ENCODE measurements at regions not wholly inside any gene's neighbourhood (a gene's known extent, or its start where the extent isn't known, plus 50 kb on each side); places are given as distances from the start of the nearest gene placed in this dataset.

DNA sequence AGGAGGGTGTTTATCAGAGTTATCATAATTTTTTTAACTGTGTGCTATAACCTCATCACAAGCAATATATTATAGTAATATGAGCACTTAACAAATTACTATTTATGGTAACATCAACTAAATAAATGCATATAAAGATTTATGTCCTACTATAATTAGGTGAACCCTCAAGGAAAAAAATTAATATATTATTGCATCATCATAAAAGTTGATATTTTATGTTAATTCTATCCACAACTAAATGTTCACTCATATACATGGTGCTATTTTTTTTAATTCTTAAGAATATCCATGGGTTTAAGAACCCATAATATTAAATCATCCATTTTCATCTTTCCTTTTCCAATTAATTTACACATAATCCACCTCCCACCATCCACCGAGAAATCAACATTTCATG lies 506.0 kb upstream of the USP15 start:
- no peak for DNase-seq
- Mint-ChIP-seq H3K27me3 (no peaks in the 10 kb centered on the region), H3K27ac (no peak overlapping the region), H3K9me3 (no peaks in the 10 kb centered on the region), H3K4me3 (no peak overlapping the region), H3K4me1 (no peaks in the 10 kb centered on the region), H3K36me3 (no peaks in the 10 kb centered on the region)
- CTCF ChIA-PET: no interaction called here

DNA sequence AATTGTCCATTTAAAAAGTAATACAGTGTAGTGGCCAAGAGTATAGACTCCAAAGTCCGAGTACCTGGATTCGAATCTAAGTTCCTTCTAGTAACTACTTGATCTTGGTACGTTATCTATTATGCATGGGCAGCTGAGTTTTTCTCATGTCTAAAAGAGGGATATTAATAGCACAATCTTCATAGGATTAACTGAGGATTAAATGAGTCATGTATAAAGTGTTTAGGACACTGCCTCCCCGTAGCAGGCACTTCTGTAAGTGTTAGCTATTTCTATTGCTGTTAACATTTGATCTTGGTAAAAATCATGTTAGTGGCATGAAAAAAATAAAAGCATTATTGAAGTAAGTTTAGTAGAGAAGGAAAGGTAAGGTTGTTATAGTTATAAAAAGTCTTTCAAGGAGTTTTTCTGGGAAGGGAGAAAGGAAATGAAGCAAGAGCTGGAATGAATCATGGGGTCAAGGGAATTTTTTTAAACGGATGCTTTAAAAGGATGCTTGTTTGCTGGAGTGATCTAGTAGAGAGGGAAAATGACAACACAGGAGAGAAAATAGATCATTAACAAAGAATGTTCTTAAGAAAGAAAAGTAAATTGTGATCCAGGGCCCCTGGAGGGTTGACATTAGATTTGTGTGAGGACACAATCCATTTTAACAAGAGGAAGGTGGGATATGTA lies 502.2 kb upstream of the USP15 start:
- no peaks in the 10 kb centered on the region for H3K27me3 Mint-ChIP-seq
- DNase-seq: no peak
- H3K4me3 Mint-ChIP-seq: no peak overlapping the region
- no peak overlapping the region for H3K27ac Mint-ChIP-seq
- H3K4me1 Mint-ChIP-seq: no peaks in the 10 kb centered on the region
- no peaks in the 10 kb centered on the region for H3K36me3 Mint-ChIP-seq
- CTCF ChIA-PET: no interaction called here
- no peaks in the 10 kb centered on the region for H3K9me3 Mint-ChIP-seq

DNA sequence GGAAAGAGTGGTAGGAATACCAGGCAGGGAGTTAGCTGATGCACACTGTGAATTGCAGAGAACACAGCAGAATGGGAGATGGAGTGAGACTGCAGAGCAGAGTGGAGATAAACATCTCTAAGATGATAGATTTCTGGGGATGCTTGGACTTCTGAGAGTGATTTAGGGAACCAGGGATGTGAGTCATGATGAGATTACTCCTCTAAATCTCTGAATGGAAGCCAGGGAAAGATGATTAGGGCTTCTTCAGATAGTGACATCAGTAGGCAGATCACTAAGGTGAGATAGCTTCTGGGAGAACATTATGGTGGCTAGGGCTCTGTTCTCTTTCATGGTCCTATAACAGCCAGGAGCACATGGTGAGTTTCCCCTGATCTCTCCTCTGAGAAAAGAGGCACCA lies 501.5 kb upstream of the USP15 start:
- no peak overlapping the region for H3K4me3 Mint-ChIP-seq
- CTCF ChIA-PET: no interaction called here

DNA sequence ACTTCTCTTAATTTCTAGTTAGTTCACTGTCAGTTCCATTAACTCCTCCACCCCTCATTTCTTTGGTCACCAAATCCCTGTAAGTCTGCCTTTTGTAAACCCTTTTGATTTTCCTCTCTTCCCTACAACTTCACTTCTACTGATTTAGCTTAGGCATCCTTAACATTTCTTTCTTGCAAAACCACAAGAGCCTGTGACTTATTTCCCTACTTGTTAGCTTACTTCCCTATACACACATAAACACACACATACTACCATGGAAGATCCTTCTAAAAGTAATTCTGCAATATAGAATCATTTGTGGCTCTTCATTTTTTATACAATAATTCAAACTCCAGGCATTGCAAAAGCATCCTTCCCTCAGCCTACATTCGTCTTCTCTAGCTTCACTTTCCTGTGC lies 494.3 kb upstream of the USP15 start:
- CTCF ChIA-PET: no interaction called here

More for the DNA sequence above, 501.5 kb upstream of the USP15 start:
- Mint-ChIP-seq H3K27ac (no peak overlapping the region), H3K36me3 (no peaks in the 10 kb centered on the region), H3K9me3 (no peaks in the 10 kb centered on the region), H3K4me1 (no peaks in the 10 kb centered on the region), H3K27me3 (no peaks in the 10 kb centered on the region)
- DNase-seq: no peak

DNA sequence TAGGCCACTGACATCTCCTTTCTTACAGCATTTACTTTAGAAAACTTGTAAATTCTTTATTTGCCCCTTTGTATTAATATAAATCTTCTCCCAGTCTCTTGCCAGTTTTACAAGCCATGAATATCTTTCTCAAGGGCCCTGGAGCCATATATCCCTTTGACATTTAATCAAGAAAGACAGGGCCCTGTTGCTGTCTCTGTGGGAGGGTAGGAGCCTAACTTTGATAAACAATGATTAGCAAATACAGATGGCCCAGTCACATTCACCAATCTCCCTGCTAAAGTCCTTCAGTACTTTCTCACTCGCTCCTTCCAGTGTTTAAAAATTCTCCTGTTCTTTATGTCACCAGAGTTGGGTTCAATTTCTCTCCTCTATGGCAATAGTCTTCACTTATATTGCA lies 479.8 kb upstream of the USP15 start:
- Mint-ChIP-seq H3K9me3 (no peaks in the 10 kb centered on the region), H3K4me1 (no peaks in the 10 kb centered on the region), H3K27me3 (no peaks in the 10 kb centered on the region), H3K27ac (no peak overlapping the region), H3K36me3 (no peaks in the 10 kb centered on the region), H3K4me3 (no peak overlapping the region)
- CTCF ChIA-PET: no interaction called here
- no peak for DNase-seq

More for the DNA sequence above, 494.3 kb upstream of the USP15 start:
- Mint-ChIP-seq H3K4me3 (no peak overlapping the region), H3K27ac (no peak overlapping the region), H3K27me3 (no peaks in the 10 kb centered on the region), H3K36me3 (no peaks in the 10 kb centered on the region), H3K9me3 (no peaks in the 10 kb centered on the region), H3K4me1 (no peaks in the 10 kb centered on the region)
- DNase-seq: no peak

DNA sequence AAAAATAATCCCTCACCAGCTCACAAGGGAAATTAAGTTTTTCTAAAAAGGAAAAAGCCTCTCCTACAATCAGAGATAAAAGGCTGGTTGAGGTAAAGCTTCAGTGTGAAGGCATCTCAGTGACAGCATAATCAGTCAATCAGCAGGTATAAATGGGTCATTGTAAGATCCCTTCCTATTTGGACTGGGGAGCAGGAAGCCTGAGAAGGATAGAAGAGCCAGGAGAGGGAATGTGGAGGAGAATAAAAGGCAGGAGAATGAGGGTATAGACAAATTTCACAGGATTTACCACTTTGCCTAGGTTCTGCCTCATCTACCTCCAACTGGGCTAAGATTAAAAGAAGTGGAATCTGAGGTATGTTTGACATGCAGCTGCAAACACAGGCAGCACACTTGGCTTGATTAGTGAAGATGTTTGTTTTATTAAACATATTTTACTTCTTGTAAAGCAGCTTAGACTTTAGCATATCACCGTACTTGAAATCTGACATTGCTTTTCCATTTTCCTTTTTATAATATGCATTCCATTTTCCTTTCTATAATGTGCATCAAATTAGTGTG lies 479.1 kb upstream of the USP15 start:
- H3K27ac Mint-ChIP-seq: no peak overlapping the region
- H3K4me1 Mint-ChIP-seq: no peaks in the 10 kb centered on the region
- H3K9me3 Mint-ChIP-seq: no peaks in the 10 kb centered on the region
- no peak overlapping the region for H3K4me3 Mint-ChIP-seq
- H3K36me3 Mint-ChIP-seq: no peaks in the 10 kb centered on the region
- no peak for DNase-seq
- H3K27me3 Mint-ChIP-seq: no peaks in the 10 kb centered on the region
- CTCF ChIA-PET: no interaction called here

DNA sequence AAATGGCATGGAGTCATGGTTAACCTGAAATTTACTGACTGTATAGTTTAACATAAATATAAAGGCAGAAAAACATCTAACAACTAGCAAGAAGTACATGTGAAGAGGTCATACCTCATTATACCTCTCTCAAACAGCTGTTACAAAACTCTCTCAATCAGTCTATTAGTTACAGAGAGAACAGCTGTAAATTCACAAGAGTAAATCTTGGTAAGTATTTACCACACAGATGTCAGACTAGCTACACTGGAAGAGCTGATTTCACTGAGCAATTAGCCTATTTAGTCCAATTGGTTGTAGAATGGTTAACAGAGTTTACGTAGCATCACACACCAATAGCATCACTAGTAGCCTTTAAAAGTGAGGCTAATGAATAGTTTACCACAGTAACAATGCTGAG lies 463.4 kb upstream of the USP15 start:
- CTCF ChIA-PET: no interaction called here
- no peak overlapping the region for H3K4me3 Mint-ChIP-seq
- DNase-seq: no peak
- no peaks in the 10 kb centered on the region for H3K9me3 Mint-ChIP-seq
- no peak overlapping the region for H3K27ac Mint-ChIP-seq
- no peaks in the 10 kb centered on the region for H3K4me1 Mint-ChIP-seq
- no peaks in the 10 kb centered on the region for H3K27me3 Mint-ChIP-seq
- no peaks in the 10 kb centered on the region for H3K36me3 Mint-ChIP-seq

DNA sequence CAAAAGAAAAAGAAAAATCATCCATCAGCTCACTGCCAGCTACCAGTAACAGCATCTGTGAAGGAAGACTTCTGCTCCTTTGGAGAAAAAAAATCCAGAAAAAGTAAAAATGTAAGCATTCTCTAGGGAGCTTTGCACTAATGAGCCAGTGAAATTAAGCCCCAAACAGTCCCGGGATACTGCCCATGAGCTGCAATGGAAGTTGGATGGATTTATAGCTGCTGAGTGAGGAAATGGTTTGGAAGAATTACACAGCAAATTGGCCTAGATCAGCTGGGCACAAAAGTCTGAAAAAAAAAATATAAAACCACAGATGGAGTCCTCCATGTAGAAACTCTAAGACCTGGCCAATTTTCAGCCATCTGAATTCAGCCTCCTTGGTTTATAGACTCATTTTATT lies 462.9 kb upstream of the USP15 start:
- H3K9me3 Mint-ChIP-seq: no peaks in the 10 kb centered on the region

DNA sequence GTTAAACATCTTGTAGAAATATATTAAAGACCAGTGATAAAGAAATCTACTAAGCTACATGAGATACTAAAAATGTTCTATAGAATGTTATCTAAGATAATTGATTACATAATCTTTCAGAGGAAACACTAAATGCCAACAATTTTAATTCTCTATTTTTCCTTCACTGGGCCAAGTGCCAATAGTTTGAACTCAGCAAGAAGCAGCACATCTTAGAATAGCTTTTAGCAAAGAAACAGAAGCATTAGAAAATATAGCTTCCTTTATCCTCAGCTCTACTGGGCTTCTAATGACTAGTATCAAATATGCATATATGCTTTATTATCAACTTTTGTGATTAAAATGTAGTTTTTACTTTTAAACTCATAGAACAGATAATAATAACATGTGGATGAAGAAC lies 461.4 kb upstream of the USP15 start:
- Mint-ChIP-seq H3K4me3 (no peak overlapping the region), H3K4me1 (no peaks in the 10 kb centered on the region), H3K27me3 (no peaks in the 10 kb centered on the region), H3K9me3 (no peaks in the 10 kb centered on the region), H3K27ac (no peak overlapping the region), H3K36me3 (no peaks in the 10 kb centered on the region)
- DNase-seq: no peak
- CTCF ChIA-PET: no interaction called here

More for the DNA sequence above, 462.9 kb upstream of the USP15 start:
- DNase-seq: no peak
- Mint-ChIP-seq H3K4me1 (no peaks in the 10 kb centered on the region), H3K27me3 (no peaks in the 10 kb centered on the region), H3K4me3 (no peak overlapping the region), H3K36me3 (no peaks in the 10 kb centered on the region), H3K27ac (no peak overlapping the region)
- CTCF ChIA-PET: no interaction called here

DNA sequence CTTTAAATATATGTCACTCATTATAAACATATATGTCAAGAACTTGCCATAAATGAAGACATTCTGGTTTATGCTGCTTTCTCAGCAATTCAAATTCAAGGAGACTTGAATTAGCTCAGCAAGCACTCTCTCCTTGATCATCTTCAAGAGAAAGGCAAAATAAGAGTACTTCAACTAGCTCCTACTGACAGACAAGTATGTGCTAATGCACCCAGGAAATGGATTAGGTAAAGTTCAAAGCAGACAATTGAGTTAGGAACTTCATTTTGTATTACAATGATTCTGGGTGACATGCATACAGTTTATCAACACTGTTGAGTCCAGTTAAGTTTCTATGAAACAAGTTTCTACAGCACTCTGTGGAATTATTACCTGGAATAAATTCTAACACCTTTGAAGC lies 455.9 kb upstream of the USP15 start:
- H3K4me1 Mint-ChIP-seq: no peaks in the 10 kb centered on the region

DNA sequence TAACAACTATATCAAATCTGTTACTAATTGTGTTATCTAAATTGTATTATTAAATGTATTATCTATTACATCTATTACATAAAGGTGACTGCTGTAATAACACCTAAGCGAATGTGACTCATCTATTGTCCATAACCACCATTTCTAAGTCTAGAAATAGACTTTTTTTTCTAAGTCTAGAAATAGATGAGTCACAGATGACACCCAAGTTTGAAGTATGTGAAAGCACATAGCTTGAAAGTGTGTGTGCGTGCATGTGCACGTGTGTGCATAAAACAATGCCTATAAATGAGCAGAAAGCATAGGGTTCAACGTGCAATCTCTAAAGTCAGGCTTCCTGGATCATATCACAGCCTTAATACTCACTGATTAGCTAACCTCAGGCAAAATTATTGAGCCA lies 451.3 kb upstream of the USP15 start:
- CTCF ChIA-PET: no interaction called here

More for the DNA sequence above, 455.9 kb upstream of the USP15 start:
- Mint-ChIP-seq H3K4me3 (no peak overlapping the region), H3K9me3 (peaks cover 7% of the 10 kb centered on the region), H3K36me3 (no peaks in the 10 kb centered on the region), H3K27ac (no peak overlapping the region), H3K27me3 (no peaks in the 10 kb centered on the region)
- no peak for DNase-seq
- CTCF ChIA-PET: no interaction called here

DNA sequence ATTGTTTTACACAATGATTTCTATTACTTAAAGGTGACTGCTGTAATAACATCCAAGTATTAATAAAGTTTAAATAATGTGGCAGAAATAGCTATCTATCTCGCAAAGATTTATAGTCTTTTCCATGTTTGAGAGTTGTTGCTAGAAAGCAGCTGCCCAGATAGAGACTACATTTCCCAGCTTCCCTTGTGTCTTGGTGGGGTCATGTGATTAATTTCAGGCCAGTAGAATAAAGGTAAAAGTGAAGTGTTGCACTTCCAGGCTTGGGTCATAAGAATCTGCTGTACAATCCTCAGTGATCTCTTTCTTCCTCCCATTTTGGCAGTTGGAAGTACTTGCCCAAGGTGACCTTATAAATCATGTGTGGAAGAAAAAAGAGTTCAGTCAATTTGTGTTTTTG lies 449.7 kb upstream of the USP15 start:
- CTCF ChIA-PET: no interaction called here
- H3K27ac Mint-ChIP-seq: no peak overlapping the region
- no peaks in the 10 kb centered on the region for H3K4me1 Mint-ChIP-seq
- H3K9me3 Mint-ChIP-seq: peaks cover 11% of the 10 kb centered on the region
- H3K27me3 Mint-ChIP-seq: no peaks in the 10 kb centered on the region
- DNase-seq: no peak
- H3K4me3 Mint-ChIP-seq: no peak overlapping the region
- no peaks in the 10 kb centered on the region for H3K36me3 Mint-ChIP-seq

More for the DNA sequence above, 451.3 kb upstream of the USP15 start:
- H3K4me1 Mint-ChIP-seq: no peaks in the 10 kb centered on the region
- no peak overlapping the region for H3K4me3 Mint-ChIP-seq
- DNase-seq: no peak
- no peaks in the 10 kb centered on the region for H3K27me3 Mint-ChIP-seq
- H3K27ac Mint-ChIP-seq: no peak overlapping the region
- H3K36me3 Mint-ChIP-seq: no peaks in the 10 kb centered on the region
- peaks cover 11% of the 10 kb centered on the region for H3K9me3 Mint-ChIP-seq

DNA sequence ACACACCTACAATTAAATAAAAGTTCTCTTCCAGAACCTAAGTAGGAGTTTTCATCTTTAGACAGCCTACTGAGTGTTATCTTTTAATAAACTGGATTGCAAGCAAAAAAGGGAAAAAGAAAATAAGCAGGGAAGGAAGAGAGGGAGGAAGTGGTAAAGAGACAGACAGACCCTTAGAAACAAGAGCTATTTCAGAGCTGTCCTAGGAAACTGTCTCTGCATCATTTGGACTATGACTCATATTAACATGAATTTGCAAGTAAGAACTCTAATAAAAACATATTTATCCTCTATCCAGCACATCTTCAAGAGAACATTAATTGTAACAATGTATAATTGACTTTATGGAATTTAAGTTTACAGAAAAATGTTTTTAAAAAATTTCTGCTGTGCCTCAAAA lies 438.8 kb upstream of the USP15 start:
- no peaks in the 10 kb centered on the region for H3K9me3 Mint-ChIP-seq
- no peak overlapping the region for H3K4me3 Mint-ChIP-seq
- CTCF ChIA-PET: no interaction called here
- no peaks in the 10 kb centered on the region for H3K27me3 Mint-ChIP-seq
- H3K36me3 Mint-ChIP-seq: no peaks in the 10 kb centered on the region
- no peak overlapping the region for H3K27ac Mint-ChIP-seq
- DNase-seq: no peak
- no peaks in the 10 kb centered on the region for H3K4me1 Mint-ChIP-seq

DNA sequence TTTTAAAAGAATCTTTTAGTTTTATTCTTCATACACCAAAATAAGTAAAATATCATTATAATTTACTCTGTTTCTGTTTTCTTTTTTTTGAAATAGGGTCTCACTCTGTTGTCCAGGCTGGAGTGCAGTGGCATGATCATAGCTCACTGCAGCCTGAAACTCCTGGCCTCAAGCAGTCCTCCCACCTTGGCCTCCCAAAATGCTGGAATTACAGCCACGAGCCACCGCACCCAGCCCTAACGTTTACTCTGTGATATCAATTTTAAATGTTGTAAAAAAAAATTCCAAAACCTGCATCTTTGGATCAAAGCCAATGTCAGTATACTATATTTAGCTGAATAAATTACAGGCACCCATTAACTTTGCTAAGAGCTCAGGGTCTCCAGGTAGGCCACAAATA lies 437.1 kb upstream of the USP15 start:
- DNase-seq: no peak
- Mint-ChIP-seq H3K27me3 (no peaks in the 10 kb centered on the region), H3K9me3 (no peaks in the 10 kb centered on the region), H3K4me3 (no peak overlapping the region), H3K27ac (no peak overlapping the region), H3K4me1 (no peaks in the 10 kb centered on the region), H3K36me3 (no peaks in the 10 kb centered on the region)
- CTCF ChIA-PET: no interaction called here

DNA sequence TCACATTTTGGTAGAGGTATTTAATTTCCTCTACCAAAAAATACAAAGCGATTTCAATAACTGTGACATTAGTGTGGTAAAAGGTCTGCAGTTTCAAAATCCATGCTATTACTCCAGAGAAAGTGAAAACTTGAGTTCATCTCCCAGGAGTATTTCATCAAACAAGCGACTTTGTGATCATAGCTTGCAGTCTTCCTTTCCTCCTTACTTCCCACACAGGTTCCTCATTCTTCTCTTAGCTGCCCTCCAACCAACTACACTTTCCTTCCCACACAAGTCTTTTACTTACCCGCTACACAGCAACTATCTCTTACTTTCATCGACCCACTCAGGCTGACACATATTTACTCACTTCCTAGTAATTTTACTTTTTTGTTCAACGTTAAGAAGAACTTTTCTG lies 413.4 kb upstream of the USP15 start:
- no peaks in the 10 kb centered on the region for H3K27me3 Mint-ChIP-seq

DNA sequence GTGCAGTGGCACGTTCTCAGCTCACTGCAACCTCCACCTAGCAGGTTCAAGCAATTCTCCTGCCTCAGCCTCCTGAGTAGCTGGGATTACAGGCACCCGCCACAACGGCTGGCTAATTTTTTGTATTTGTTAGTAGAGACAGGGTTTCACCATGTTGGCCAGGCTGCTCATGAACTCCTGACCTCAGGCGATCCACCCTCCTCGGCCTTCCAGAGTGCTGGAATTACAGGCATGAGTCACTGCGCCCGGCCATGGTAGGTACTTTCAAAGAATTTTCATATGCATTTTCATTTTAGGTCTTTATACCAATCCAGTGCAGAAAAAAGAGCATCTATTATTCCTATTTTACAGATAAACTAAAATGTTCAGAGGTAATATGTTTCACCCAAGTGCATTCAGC lies 411.3 kb upstream of the USP15 start:
- DNase-seq: no peak
- CTCF ChIA-PET: no interaction called here
- H3K9me3 Mint-ChIP-seq: no peaks in the 10 kb centered on the region
- H3K4me3 Mint-ChIP-seq: no peak overlapping the region
- H3K27ac Mint-ChIP-seq: no peak overlapping the region
- no peaks in the 10 kb centered on the region for H3K27me3 Mint-ChIP-seq
- H3K4me1 Mint-ChIP-seq: no peaks in the 10 kb centered on the region
- H3K36me3 Mint-ChIP-seq: no peaks in the 10 kb centered on the region

More for the DNA sequence above, 413.4 kb upstream of the USP15 start:
- Mint-ChIP-seq H3K36me3 (no peaks in the 10 kb centered on the region), H3K4me3 (no peak overlapping the region), H3K27ac (no peak overlapping the region), H3K9me3 (no peaks in the 10 kb centered on the region), H3K4me1 (no peaks in the 10 kb centered on the region)
- DNase-seq: no peak
- CTCF ChIA-PET: no interaction called here
